NCI-H748 (cell line): ENCODE measurements at regions not wholly inside any gene's neighbourhood (a gene's known extent, or its start where the extent isn't known, plus 50 kb on each side); places are given as distances from the start of the nearest gene placed in this dataset.

Source experiments
- DNase-seq: peaks from one replicate; lab custom pipeline; 2025; ENCODE audit not compliant: unreplicated experiment; lab: John Stamatoyannopoulos, UW

DNA sequence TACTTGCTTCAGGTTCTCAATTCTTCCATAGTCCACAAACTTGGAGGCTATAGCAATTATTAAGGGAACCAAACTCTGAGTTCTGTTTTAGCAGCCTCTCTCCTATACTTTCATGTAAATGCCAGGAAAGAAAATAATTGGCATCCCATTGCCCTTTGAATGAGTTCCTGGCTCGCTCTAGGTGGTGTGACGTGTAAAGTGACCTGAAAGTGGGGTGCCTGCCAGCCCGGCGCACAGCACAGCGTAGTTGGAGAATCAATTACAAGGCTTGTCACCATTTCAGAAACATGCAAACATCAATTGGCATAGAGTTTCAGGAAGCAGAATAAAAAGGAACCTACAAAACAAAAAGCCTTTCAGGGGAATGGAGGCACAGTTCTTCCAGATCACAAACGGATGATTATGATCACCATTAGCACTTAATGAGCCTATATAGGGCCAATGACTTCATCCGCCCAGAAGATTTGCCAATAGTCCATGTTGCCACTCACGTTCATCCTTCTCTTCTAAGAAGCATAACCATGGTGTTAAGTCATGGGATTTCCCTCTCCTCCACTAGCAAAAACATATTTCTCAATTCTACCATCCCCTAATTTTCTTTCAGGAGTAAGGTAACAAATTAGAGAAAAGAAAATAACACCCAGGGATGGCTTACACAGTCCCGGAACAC, 354.6 kb upstream of the ADGRL2 start:
- peak; percentile 71 for DNase-seq

DNA sequence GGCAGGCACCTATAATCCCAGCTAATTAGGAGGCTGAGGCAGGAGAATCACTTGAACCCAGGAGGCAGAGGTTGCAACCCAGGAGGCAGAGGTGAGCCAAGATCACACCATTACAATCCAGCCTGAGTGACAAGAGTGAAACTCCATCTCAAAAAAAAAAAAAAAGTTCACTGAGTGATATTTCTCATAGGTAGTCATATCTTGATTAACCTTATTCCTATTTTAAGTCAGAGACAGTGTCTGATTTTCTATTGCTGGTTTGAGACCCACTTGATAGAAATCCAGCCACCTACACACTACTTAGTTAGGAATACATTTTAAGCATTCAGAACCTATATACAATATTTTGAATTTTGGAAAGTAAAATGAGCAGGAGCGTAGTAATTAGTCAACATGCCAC, 357.4 kb upstream of the ADGRL2 start:
- DNase-seq, result no peak

DNA sequence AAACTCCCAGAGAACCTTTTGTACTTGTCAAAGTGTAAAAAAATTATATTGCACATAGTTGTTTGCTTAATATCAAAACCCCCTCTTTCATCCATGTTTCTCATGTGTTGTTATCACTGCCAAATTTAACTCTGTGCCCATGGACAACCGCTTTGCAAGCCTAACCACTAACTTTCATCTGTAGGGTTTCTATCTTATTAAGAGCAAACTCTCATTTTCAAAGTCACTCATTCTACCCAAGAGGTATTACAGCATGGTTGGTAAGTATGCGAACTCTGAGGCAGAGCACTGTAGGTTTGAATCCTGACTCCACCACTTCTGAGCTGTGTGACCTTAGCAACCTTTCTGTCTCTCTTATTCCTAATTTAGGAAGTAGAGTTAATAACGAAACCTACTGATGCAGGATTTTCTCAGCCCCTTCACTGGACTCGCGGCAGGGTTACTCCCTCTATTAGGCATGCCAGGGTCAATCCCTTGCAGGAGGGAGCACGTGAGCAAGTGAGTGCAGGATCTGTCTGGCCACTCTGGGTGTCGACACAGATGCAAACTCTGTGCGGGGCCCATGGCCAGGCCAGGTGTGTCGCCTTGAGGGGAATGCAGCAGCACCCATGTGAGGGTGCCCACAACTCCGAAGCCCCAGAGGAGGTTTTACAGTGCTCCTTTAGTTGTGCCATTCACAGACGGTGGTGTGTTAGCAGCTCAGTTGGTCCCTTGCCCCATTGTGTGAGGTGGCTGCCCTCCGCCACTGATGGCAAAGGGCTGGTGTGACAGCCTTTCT, 361.5 kb upstream of the ADGRL2 start:
- DNase-seq, result no peak

DNA sequence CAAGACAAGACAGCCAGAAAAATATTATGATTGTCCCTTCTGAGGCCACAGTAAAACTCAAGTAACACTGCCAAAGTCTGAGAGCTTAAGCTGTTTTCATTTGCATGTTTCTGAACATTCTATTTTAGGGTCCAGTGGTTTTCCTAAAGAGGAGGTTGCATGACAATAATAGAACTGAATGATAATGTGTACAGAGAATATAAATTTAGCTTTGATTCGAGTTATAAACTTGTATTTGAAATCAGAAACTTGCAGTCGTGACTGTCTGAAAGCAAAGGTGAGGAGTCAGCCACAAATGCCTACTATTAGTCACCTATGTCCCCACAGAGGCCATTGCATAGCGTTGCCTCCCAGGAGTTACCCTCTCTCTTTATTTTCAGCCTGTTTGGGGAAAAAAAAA, 363.1 kb upstream of the ADGRL2 start:
- DNase-seq, result no peak

- DNase-seq, result no peak
These were observed 363.5 kb upstream of the ADGRL2 start for GRCh38 chr1:81437213-81437612.

GRCh38 chr1:81435175-81435574, 365.6 kb upstream of the ADGRL2 start:
- DNase-seq, result no peak

DNA sequence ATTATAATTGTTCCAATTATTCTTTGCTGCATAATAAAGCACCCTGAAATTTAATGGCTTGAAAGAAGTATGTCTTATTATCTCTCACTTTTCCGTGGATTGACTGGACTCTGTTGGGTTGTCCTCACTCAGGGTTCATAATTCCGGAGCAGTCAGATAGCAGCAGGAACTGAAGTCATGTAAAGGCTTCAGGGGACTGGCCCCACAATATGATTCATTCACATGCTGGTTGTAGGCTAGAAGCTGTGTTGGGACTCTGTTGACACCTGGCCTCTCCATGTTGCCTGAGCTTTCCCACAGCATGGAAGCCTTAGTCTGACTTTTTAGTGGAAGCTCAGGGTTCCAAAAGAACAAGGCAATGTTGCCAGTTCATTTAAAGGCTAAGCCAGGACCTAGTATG, 367.1 kb upstream of the ADGRL2 start:
- DNase-seq, result no peak

- DNase-seq, result no peak
These were observed 368.1 kb upstream of the ADGRL2 start for GRCh38 chr1:81432654-81433109.

DNA sequence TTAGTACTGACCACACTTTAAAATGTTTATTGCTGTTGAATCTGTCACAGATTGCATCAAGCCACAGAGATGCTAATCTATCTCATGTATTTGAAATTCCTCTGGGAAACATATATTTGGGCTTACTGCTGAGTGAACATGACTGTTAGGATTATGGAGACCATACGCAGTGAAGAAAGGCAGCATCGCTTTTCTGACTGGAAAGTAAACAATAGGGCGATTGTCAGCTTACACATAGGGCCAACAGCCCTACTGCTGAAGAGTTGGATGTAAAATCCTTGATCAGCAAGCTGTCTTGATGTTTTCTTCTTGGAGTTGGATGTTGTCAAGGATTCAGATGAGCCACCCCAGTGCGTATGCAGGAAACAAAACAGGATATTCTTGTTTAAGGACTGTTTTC, 368.7 kb upstream of the ADGRL2 start:
- peak; percentile 11 for DNase-seq

GRCh38 chr1:81431624-81432000, 369.1 kb upstream of the ADGRL2 start:
- no peak for DNase-seq

DNA sequence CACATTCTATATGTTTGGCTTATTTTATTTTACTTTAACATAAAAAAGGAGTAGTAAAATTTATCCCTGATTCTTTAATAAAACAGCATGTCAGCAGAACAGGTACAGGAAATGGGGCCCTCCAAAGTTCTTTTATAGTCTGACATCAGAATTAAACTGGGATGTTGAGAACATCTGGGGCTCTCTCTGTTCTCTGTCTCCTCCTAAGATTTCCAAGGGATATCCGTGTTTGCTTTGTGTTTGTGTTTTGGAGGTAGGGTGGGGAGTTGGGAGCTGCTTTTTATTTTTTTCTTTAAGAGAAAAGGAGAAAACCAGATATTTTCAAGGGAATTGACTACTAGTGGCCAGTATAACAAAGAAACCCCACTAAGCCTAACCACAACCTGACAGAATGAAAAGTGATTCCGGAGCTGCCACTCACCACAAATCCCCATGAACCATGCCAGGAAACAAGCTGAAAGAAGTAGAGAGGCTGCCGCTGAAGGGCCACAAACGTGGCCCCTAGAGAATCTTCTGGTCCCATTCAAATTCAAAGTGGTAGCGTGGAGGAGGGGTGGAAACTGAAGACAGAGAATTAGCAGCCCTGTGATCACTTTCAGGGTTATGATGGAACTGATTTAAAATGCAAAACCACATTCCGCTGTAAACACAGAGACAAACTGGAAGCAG, 369.6 kb upstream of the ADGRL2 start:
- no peak for DNase-seq

- no peak for DNase-seq
These were observed 370.3 kb upstream of the ADGRL2 start for GRCh38 chr1:81430236-81430938.

GRCh38 chr1:81428998-81429397, 371.7 kb upstream of the ADGRL2 start:
- no peak for DNase-seq

- no peak for DNase-seq
These were observed 375.9 kb upstream of the ADGRL2 start for GRCh38 chr1:81424816-81425215.

GRCh38 chr1:81424061-81424460, 376.7 kb upstream of the ADGRL2 start:
- peak; percentile 79 for DNase-seq

DNA sequence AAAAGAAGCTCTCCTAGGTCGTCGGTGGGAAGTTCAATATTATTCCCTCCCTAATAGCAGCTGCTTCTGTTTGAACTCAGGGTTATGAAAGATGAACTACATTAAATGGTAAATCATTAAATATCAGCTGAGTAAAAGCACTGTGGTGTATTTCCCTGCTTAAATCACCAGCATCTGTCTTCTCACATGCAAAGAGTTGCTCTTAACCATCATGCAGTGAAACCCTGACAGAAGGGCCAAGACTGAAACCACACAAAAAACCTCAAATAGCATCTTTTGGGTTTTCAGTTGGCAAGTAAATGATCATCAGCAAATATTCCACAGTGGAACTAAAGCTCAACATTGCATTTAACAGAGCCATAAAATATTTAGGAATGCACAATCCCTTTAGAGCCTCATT, 380.0 kb upstream of the ADGRL2 start:
- no peak for DNase-seq

- peak; percentile 79 for DNase-seq
These were observed 386.2 kb upstream of the ADGRL2 start for GRCh38 chr1:81414488-81415015.

- DNase-seq, result no peak
These were observed 387.8 kb upstream of the ADGRL2 start for GRCh38 chr1:81412954-81413353.

DNA sequence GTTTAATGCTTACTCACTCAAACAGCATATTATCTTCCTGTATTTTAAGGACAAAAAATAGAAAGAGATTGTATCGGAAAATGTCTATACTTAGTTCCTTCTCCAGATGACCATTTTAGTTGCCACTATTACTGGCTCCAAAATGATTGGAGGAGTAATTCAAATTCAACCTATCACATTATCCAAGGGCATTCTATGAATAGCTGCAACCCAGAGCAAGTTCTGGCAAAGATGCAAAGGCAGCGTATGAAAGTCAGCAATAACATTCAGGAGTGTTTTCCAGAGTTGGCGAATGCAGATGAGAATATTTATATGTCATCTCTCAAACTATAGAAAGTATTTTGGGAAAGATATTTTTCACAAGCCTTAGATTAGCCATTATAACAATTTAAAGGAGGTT, 389.8 kb upstream of the ADGRL2 start:
- no peak for DNase-seq

DNA sequence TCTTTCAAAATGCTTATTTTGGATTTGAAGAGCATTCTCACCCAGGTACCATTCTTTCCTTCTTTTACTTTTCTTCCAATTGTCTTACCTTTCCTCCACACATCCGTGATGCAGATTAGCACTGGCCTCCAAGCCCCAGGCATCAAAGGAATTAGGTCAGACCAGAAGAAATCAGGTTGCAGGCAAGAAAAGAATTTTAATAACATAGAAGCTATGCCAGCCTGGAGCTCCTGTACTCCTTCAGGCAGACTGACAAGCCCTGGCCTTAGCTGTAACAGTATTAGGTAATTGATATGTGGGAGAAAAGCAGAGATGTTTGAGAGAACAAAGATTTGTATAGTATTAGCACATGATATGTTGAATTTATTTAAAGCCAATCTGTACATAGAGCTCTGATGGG, 390.4 kb upstream of the ADGRL2 start:
- no peak for DNase-seq

GRCh38 chr1:81409780-81410274, 390.9 kb upstream of the ADGRL2 start:
- DNase-seq, result no peak
